Cardiac fibroblast (primary cell): ENCODE measurements at regions not wholly inside any gene's neighbourhood (a gene's known extent, or its start where the extent isn't known, plus 50 kb on each side); places are given as distances from the start of the nearest gene placed in this dataset.

Experiments
- DNase-seq, 2 donors: peaks; one replicate each; pipeline versions ENCODE4 v3.0.0 to v3.0.0-alpha.2; 2010; ENCODE audit warnings: low read depth in 2 of 2
- H3K4me3 ChIP-seq, 2 donors: replicated peaks in 1 of 2; 1 replicate in 1 of 2; 2 replicates in 1 of 2; pipeline ENCODE4 v1.5.1; 2011; ENCODE audit warnings: low read depth in 2 of 2, low read length in 2 of 2, mild to moderate bottlenecking in 2 of 2, moderate library complexity in 1 of 2
- CTCF ChIP-seq: IDR thresholded peaks from one replicate; pipeline ENCODE4 v1.5.1; 2011; ENCODE audit warnings: low read depth, mild to moderate bottlenecking, low read length, inconsistent platforms

- no peak overlapping the region for H3K4me3 ChIP-seq
- no peak for DNase-seq
- no peak for TF ChIP-seq CTCF
Measured at GRCh38 chr11:43550714-43551113, 129.8 kb upstream of the HSD17B12 start.

- TF ChIP-seq CTCF: no peak
- no peak overlapping the region for H3K4me3 ChIP-seq
- DNase-seq: no peak
Measured at GRCh38 chr11:43554148-43554473, 126.4 kb upstream of the HSD17B12 start.

- H3K4me3 ChIP-seq: no peak overlapping the region
- TF ChIP-seq CTCF: no peak
- no peak for DNase-seq
Measured at GRCh38 chr11:43555186-43555585, 125.4 kb upstream of the HSD17B12 start.

GRCh38 chr11:43555816-43556611, 124.5 kb upstream of the HSD17B12 start:
- no peak for TF ChIP-seq CTCF
- peak; percentile 48 to 56 for DNase-seq

GRCh38 chr11:43556612-43557375, 123.7 kb upstream of the HSD17B12 start:
- no peak for TF ChIP-seq CTCF
- H3K4me3 ChIP-seq: no peak overlapping the region
- DNase-seq: no peak

More at GRCh38 chr11:43555816-43556611, 124.5 kb upstream of the HSD17B12 start:
- H3K4me3 ChIP-seq: no peak overlapping the region

- TF ChIP-seq CTCF: peak; percentile 24
- peak in 1 of 2 donors; percentile 19 for DNase-seq
- H3K4me3 ChIP-seq: no peak overlapping the region
Measured at GRCh38 chr11:43557553-43558110, 122.9 kb upstream of the HSD17B12 start.
